DOHH2 (cell line): ENCODE measurements at regions not wholly inside any gene's neighbourhood (a gene's known extent, or its start where the extent isn't known, plus 50 kb on each side); places are given as distances from the start of the nearest gene placed in this dataset.

Experiments
- CTCF ChIP-seq: fragments of 200-600 bp; sonication (generic); IDR thresholded peaks from one replicate; pipeline ENCODE4 v1.5.1; 2014; ENCODE audit warnings: antibody characterized with exemption, mild to moderate bottlenecking, low read depth, low read length; ENCODE audit not compliant: poor library complexity, severe bottlenecking
- EZH2phosphoT487 ChIP-seq: fragments of 200-600 bp; sonication (generic); IDR thresholded peaks from 2 replicates; pipeline ENCODE4 v1.6.1; 2017; ENCODE audit warnings: borderline replicate concordance, mild to moderate bottlenecking, antibody characterized with exemption, low read length, moderate library complexity, mixed read lengths

DNA sequence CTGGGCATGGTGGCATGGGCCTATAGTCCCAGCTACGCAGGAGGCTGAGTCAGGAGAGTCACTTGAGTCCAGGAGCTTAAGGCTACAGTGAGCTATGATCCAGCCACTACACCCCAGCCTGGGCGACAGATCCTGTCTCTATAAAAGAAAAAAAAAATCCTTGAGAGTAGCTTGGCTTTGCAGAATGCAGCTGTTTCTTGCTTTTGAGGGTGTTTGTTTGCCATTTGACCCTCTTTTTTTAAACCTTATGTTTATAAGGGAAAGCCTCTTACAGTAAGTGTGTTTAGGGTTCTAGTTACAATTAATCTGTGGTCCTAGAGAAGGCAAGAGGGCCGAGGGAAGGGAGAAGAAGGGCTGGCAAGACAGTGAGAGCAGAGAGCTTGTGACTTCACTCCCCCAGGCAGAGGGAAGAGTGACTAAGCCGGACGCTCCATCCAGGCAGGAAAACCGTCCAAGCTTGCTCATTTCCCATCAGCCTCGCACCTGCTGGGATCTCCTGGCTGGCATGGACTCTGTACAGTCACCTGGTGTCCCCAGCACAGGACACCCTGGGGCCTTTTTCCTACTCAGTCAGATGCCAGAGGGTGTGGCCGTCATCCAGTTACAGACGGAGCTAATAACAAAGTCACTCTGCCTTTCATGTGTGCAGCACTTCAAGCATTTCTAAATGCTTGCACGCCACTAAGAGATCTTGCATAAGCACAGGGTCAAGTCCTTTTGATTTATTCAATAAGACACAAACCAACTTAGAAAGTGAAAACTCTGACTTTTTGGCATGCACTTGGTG, 55.5 kb upstream of the PSEN2 start:
- TF ChIP-seq CTCF (no peak), EZH2phosphoT487 (no peak)
